ENCODE measurements at regions not wholly inside any gene's neighbourhood (a gene's known extent, or its start where the extent isn't known, plus 50 kb on each side); places are given as distances from the start of the nearest gene placed in this dataset.

DNA sequence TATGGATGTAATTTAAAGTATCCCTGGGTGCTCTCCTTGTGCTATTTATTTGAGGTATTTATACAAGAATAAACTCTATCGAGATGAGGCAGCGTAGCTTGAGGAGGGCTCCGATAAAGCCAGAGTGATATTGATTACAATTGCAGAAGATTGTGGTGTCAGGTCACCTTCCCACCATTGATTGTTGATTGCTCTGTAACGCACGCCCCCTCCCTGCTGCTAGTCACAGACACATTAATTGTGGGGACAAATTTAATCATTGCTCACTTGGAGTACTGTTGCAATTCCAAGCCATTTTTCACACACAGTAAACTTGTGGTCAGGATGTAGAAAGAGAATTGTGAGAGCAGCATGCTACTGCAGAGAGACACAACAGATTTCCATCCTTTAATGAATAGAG lies 75.4 kb downstream of the IRX3 start:
- no peaks in the 10 kb centered on the region for H3K9me3 ChIP-seq (ENCODE audit: control insufficient read depth, insufficient read depth, low read depth, low read length)
- H3K4me1 ChIP-seq (ENCODE audit: control insufficient read depth, insufficient read depth, low read length): no peaks in the 10 kb centered on the region
- intact Hi-C loops (cut with micrococcal nuclease; ENCODE audit: unreplicated experiment) (no loop called here), in situ Hi-C loops (cut with HindIII; ENCODE audit: low pct_unique_long_range_greater_than_20kb, low sequenced_read_pairs) (no loop called here)
- no peak for TF ChIP-seq POLR2AphosphoS5 (IDR thresholded peaks at IDR 0.05; ENCODE audit: low read depth, low read length)
- TF ChIP-seq SIN3A (IDR thresholded peaks at IDR 0.05; ENCODE audit: borderline replicate concordance, insufficient read depth, low read depth, low read length): no peak
- no peaks in the 10 kb centered on the region for H3K36me3 ChIP-seq (ENCODE audit: control insufficient read depth, insufficient read depth, low read length)
- POLR2A ChIA-PET: no interaction called here
- DNase-seq (ENCODE audit: low read depth, low spot score): no peak
- no TSS peak for BruUV-seq (replicated peaks)
- no peak overlapping the region for H3K4me3 ChIP-seq (ENCODE audit: low read depth in 2 of 2, low read length in 2 of 2)
- ATAC-seq: no peak
- peaks cover 6% of the 10 kb centered on the region for H3K27me3 ChIP-seq (ENCODE audit: control insufficient read depth, insufficient read depth, low read length)
- CTCF ChIA-PET: no interaction called here
- H3K27ac ChIP-seq (ENCODE audit: low read length): no peak overlapping the region

DNA sequence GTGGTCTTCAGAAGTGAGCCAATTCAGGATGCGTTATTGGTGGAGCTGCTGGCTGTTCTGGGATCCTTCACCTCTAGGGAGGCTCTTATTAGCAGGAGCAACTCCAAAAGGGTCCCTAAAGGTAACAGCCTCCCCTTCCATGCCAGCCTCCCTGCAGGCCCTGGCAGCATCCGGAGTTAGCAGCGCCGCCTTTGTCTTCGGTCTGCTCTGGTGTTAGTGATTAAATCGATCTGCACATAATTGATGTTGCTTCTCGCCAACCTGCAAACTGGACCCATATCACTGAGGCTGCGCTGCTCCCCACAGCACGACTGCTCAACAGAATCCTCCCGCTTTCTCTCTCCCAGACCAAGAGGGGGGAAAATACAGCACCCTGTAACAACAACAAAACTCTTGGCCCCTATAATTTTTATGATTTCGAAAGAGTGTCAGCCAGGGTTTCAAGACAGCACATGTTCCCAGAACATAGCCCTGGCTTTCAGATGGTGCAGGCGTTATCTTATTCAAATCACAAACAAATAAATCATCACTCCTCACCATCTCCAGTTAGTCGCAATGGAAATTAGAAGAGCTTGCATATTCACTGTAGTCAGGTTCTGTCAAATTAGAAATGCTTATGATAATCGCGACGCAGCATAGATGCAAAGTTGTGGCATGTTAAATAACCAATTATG lies 76.0 kb downstream of the IRX3 start:
- in situ Hi-C loops (cut with HindIII; ENCODE audit: low pct_unique_long_range_greater_than_20kb, low sequenced_read_pairs): no loop called here
- no peak for ATAC-seq
- no peak for DNase-seq (ENCODE audit: low read depth, low spot score)
- CTCF ChIA-PET: no interaction called here
- H3K4me1 ChIP-seq (ENCODE audit: control insufficient read depth, insufficient read depth, low read length): no peaks in the 10 kb centered on the region
- TF ChIP-seq, protein P1, sequence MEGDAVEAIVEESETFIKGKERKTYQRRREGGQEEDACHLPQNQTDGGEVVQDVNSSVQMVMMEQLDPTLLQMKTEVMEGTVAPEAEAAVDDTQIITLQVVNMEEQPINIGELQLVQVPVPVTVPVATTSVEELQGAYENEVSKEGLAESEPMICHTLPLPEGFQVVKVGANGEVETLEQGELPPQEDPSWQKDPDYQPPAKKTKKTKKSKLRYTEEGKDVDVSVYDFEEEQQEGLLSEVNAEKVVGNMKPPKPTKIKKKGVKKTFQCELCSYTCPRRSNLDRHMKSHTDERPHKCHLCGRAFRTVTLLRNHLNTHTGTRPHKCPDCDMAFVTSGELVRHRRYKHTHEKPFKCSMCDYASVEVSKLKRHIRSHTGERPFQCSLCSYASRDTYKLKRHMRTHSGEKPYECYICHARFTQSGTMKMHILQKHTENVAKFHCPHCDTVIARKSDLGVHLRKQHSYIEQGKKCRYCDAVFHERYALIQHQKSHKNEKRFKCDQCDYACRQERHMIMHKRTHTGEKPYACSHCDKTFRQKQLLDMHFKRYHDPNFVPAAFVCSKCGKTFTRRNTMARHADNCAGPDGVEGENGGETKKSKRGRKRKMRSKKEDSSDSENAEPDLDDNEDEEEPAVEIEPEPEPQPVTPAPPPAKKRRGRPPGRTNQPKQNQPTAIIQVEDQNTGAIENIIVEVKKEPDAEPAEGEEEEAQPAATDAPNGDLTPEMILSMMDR (IDR thresholded peaks at IDR 0.05): no peak
- TF ChIP-seq SIN3A (IDR thresholded peaks at IDR 0.05; ENCODE audit: borderline replicate concordance, insufficient read depth, low read depth, low read length) (no peak), TCF7L2 (IDR thresholded peaks at IDR 0.05; ENCODE audit: low read depth, low read length) (no peak), POLR2AphosphoS5 (IDR thresholded peaks at IDR 0.05; ENCODE audit: low read depth, low read length) (no peak)
- TF ChIP-seq, protein P2, sequence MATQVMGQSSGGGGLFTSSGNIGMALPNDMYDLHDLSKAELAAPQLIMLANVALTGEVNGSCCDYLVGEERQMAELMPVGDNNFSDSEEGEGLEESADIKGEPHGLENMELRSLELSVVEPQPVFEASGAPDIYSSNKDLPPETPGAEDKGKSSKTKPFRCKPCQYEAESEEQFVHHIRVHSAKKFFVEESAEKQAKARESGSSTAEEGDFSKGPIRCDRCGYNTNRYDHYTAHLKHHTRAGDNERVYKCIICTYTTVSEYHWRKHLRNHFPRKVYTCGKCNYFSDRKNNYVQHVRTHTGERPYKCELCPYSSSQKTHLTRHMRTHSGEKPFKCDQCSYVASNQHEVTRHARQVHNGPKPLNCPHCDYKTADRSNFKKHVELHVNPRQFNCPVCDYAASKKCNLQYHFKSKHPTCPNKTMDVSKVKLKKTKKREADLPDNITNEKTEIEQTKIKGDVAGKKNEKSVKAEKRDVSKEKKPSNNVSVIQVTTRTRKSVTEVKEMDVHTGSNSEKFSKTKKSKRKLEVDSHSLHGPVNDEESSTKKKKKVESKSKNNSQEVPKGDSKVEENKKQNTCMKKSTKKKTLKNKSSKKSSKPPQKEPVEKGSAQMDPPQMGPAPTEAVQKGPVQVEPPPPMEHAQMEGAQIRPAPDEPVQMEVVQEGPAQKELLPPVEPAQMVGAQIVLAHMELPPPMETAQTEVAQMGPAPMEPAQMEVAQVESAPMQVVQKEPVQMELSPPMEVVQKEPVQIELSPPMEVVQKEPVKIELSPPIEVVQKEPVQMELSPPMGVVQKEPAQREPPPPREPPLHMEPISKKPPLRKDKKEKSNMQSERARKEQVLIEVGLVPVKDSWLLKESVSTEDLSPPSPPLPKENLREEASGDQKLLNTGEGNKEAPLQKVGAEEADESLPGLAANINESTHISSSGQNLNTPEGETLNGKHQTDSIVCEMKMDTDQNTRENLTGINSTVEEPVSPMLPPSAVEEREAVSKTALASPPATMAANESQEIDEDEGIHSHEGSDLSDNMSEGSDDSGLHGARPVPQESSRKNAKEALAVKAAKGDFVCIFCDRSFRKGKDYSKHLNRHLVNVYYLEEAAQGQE (IDR thresholded peaks at IDR 0.05; ENCODE audit: insufficient read depth in 1 of 2, low read depth in 2 of 2, low read length in 1 of 2): no peak
- POLR2A ChIA-PET: no interaction called here
- no peak overlapping the region for H3K4me3 ChIP-seq (ENCODE audit: low read depth in 2 of 2, low read length in 2 of 2)
- intact Hi-C loops (cut with micrococcal nuclease; ENCODE audit: unreplicated experiment): no loop called here
- BruUV-seq (replicated peaks): no TSS peak
- H3K27me3 ChIP-seq (ENCODE audit: control insufficient read depth, insufficient read depth, low read length): peaks cover 6% of the 10 kb centered on the region
- H3K27ac ChIP-seq (ENCODE audit: low read length): no peak overlapping the region
- H3K9me3 ChIP-seq (ENCODE audit: control insufficient read depth, insufficient read depth, low read depth, low read length): no peaks in the 10 kb centered on the region
- H3K36me3 ChIP-seq (ENCODE audit: control insufficient read depth, insufficient read depth, low read length): no peaks in the 10 kb centered on the region

DNA sequence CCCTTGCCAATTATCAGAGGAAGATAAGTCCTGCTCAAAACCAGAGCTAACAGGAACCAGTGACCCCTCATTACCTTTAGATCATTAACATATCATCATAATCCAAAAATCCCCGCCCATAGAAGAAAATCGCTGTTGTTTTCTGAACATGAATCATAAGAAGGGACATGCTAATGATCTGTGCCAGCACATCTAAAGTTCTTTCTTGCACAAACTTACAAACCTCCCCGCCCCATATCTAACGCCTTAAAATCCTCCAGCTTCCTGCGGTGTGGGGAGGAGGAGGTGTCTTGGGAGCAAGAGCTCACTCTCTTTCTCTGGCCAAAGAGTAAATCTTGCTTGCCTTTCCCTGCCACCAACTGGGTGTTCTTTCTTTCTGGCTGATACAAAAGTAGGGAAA lies 78.3 kb downstream of the IRX3 start:
- H3K9me3 ChIP-seq (ENCODE audit: control insufficient read depth, insufficient read depth, low read depth, low read length): no peaks in the 10 kb centered on the region
- ChIA-PET POLR2A (interaction anchor here (0.7 kb wide), 1 partner anchor 35 kb away, joined by 4 read pairs; no protein-coding TSS in a partner anchor), CTCF (no interaction called here)
- no peak for DNase-seq (ENCODE audit: low read depth, low spot score)
- H3K4me3 ChIP-seq (ENCODE audit: low read depth in 2 of 2, low read length in 2 of 2): no peak overlapping the region
- intact Hi-C loops (cut with micrococcal nuclease; ENCODE audit: unreplicated experiment): no loop called here
- in situ Hi-C loops (cut with HindIII; ENCODE audit: low pct_unique_long_range_greater_than_20kb, low sequenced_read_pairs): no loop called here
- H3K27me3 ChIP-seq (ENCODE audit: control insufficient read depth, insufficient read depth, low read length): peaks cover 4% of the 10 kb centered on the region
- ATAC-seq: no peak
- no TSS peak for BruUV-seq (replicated peaks)
- H3K36me3 ChIP-seq (ENCODE audit: control insufficient read depth, insufficient read depth, low read length): no peaks in the 10 kb centered on the region
- H3K4me1 ChIP-seq (ENCODE audit: control insufficient read depth, insufficient read depth, low read length): no peaks in the 10 kb centered on the region
- no peak overlapping the region for H3K27ac ChIP-seq (ENCODE audit: low read length)
- TF ChIP-seq SIN3A (IDR thresholded peaks at IDR 0.05; ENCODE audit: borderline replicate concordance, insufficient read depth, low read depth, low read length) (no peak), TCF7L2 (IDR thresholded peaks at IDR 0.05; ENCODE audit: low read depth, low read length) (no peak), POLR2AphosphoS5 (IDR thresholded peaks at IDR 0.05; ENCODE audit: low read depth, low read length) (no peak)
- TF ChIP-seq, protein P2 (IDR thresholded peaks at IDR 0.05; ENCODE audit: insufficient read depth in 1 of 2, low read depth in 2 of 2, low read length in 1 of 2): no peak
- TF ChIP-seq, protein P1 (IDR thresholded peaks at IDR 0.05): no peak
